Vagina (tissue), 2 donors: ENCODE measurements at regions not wholly inside any gene's neighbourhood (a gene's known extent, or its start where the extent isn't known, plus 50 kb on each side); places are given as distances from the start of the nearest gene placed in this dataset.

Experiments used
- DNase-seq, 2 donors: peaks; one replicate each; pipeline ENCODE4 v3.0.0-alpha.2; 2017; ENCODE audit errors: extremely low spot score in 2 of 2
- H3K27ac ChIP-seq: fragments of 200-600 bp; sonication (generic); one replicate; pipeline ENCODE4 v1.5.1; 2019
- H3K27me3 ChIP-seq: fragments of 200-600 bp; sonication (generic); one replicate; pipeline ENCODE4 v1.5.1; 2019
- H3K36me3 ChIP-seq, 2 donors: fragments of 200-600 bp; sonication (generic); one replicate each; pipeline ENCODE4 v1.5.1; 2017 to 2019
- H3K4me1 ChIP-seq: fragments of 200-600 bp; sonication (generic); one replicate; pipeline ENCODE4 v1.5.1; 2019
- H3K4me3 ChIP-seq, 2 donors: fragments of 200-600 bp; sonication (generic); 1 replicate in 1 of 2; 2 replicates in 1 of 2; pipeline ENCODE4 v1.5.1; 2016 to 2019
- H3K9me3 ChIP-seq: fragments of 200-600 bp; sonication (generic); one replicate; pipeline ENCODE4 v1.5.1; 2019
- CTCF ChIP-seq, 3 experiments: fragments of 450-650 bp in 2 of 3; fragments of 200-600 bp in 1 of 3; sonication (generic) in 1 of 3; IDR thresholded peaks; one replicate each; pipeline ENCODE4 v1.5.1; 2017 to 2019; ENCODE audit warnings: antibody characterized with exemption in 3 of 3, mild to moderate bottlenecking in 2 of 3, moderate library complexity in 2 of 3
- POLR2A ChIP-seq, 2 donors: fragments of 450-650 bp; IDR thresholded peaks; one replicate each; pipeline ENCODE4 v1.6.1; 2017; ENCODE audit warnings: antibody characterized with exemption in 2 of 2, mild to moderate bottlenecking in 2 of 2, moderate library complexity in 2 of 2
- POLR2AphosphoS5 ChIP-seq, 2 donors: sonication (generic); formaldehyde crosslinking; IDR thresholded peaks; one replicate each; pipeline ENCODE4 v1.9.0; 2017; ENCODE audit warnings: antibody characterized with exemption in 2 of 2, mild to moderate bottlenecking in 2 of 2, low read depth in 1 of 2; ENCODE audit not compliant: insufficient read depth in 1 of 2
- intact Hi-C: fragments of 100-400 bp; cut with DNase I; formaldehyde crosslinking; loops from one replicate; pipeline ENCODE4 v1.15.1; 2023

- intact Hi-C loops, result no loop called here
Observed at GRCh38 chr3:23735535-23736326, 70.0 kb upstream of the UBE2E1 start.

GRCh38 chr3:23738944-23739343, 66.8 kb upstream of the UBE2E1 start:
- H3K36me3 ChIP-seq, result no peaks in the 10 kb centered on the region

More at GRCh38 chr3:23735535-23736326, 70.0 kb upstream of the UBE2E1 start:
- no peak overlapping the region for H3K4me3 ChIP-seq
- no peaks in the 10 kb centered on the region for H3K36me3 ChIP-seq
- no peak overlapping the region for H3K27ac ChIP-seq
- H3K4me1 ChIP-seq, result peaks cover 9% of the 10 kb centered on the region
- no peaks in the 10 kb centered on the region for H3K9me3 ChIP-seq
- TF ChIP-seq CTCF (IDR thresholded peaks at IDR 0.05) (no peak), POLR2AphosphoS5 (IDR thresholded peaks at IDR 0.05; ENCODE audit: insufficient read depth in 1 of 2, low read depth in 1 of 2) (no peak), POLR2A (IDR thresholded peaks at IDR 0.05) (no peak)
- no peaks in the 10 kb centered on the region for H3K27me3 ChIP-seq
- DNase-seq, result no peak

GRCh38 chr3:23739536-23739935, 66.2 kb upstream of the UBE2E1 start:
- Histone ChIP-seq H3K4me1 (peaks cover 13% of the 10 kb centered on the region), H3K36me3 (no peaks in the 10 kb centered on the region), H3K9me3 (no peaks in the 10 kb centered on the region), H3K27ac (peak overlapping the region; percentile 11), H3K27me3 (no peaks in the 10 kb centered on the region), H3K4me3 (no peak overlapping the region)
- TF ChIP-seq POLR2A (IDR thresholded peaks at IDR 0.05) (no peak), POLR2AphosphoS5 (IDR thresholded peaks at IDR 0.05; ENCODE audit: insufficient read depth in 1 of 2, low read depth in 1 of 2) (peak; percentile 23 to 75)
- intact Hi-C loops, result no loop called here
- no peak for DNase-seq

More at GRCh38 chr3:23738944-23739343, 66.8 kb upstream of the UBE2E1 start:
- no peak for TF ChIP-seq POLR2AphosphoS5 (IDR thresholded peaks at IDR 0.05; ENCODE audit: insufficient read depth in 1 of 2, low read depth in 1 of 2)
- TF ChIP-seq CTCF (IDR thresholded peaks at IDR 0.05), result no peak
- no peak for TF ChIP-seq POLR2A (IDR thresholded peaks at IDR 0.05)
- Histone ChIP-seq H3K27ac (peak overlapping the region; percentile 10), H3K9me3 (no peaks in the 10 kb centered on the region), H3K4me1 (peaks cover 13% of the 10 kb centered on the region), H3K4me3 (no peak overlapping the region), H3K27me3 (no peaks in the 10 kb centered on the region)
- DNase-seq, result no peak
- intact Hi-C loops, result no loop called here

- Histone ChIP-seq H3K27ac (peak overlapping the region; percentile 24), H3K36me3 (no peaks in the 10 kb centered on the region), H3K9me3 (no peaks in the 10 kb centered on the region), H3K4me1 (peaks cover 13% of the 10 kb centered on the region), H3K27me3 (no peaks in the 10 kb centered on the region), H3K4me3 (no peak overlapping the region)
- no peak for DNase-seq
- intact Hi-C loops, result no loop called here
- peak in 1 of 2 donors; percentile 39 for TF ChIP-seq POLR2AphosphoS5 (IDR thresholded peaks at IDR 0.05; ENCODE audit: insufficient read depth in 1 of 2, low read depth in 1 of 2)
- TF ChIP-seq CTCF (IDR thresholded peaks at IDR 0.05), result no peak
Observed at GRCh38 chr3:23740517-23740965, 65.2 kb upstream of the UBE2E1 start.

- peak overlapping the region; percentile 24 for H3K27ac ChIP-seq
- H3K4me1 ChIP-seq, result peaks cover 13% of the 10 kb centered on the region
- intact Hi-C loops, result no loop called here
- no peaks in the 10 kb centered on the region for H3K36me3 ChIP-seq
- DNase-seq, result no peak
- no peaks in the 10 kb centered on the region for H3K9me3 ChIP-seq
- TF ChIP-seq CTCF (IDR thresholded peaks at IDR 0.05), result no peak
- no peak for TF ChIP-seq POLR2A (IDR thresholded peaks at IDR 0.05)
- TF ChIP-seq POLR2AphosphoS5 (IDR thresholded peaks at IDR 0.05; ENCODE audit: insufficient read depth in 1 of 2, low read depth in 1 of 2), result peak in 1 of 2 donors; percentile 40
- H3K4me3 ChIP-seq, result no peak overlapping the region
- no peaks in the 10 kb centered on the region for H3K27me3 ChIP-seq
Observed at GRCh38 chr3:23741036-23741706, 64.6 kb upstream of the UBE2E1 start.
